ENCODE measurements at regions not wholly inside any gene's neighbourhood (a gene's known extent, or its start where the extent isn't known, plus 50 kb on each side); places are given as distances from the start of the nearest gene placed in this dataset.

GRCh38 chr2:144990661-144991060 lies 470.7 kb upstream of the ZEB2 start:
- Histone ChIP-seq H2BK12ac (ENCODE audit: low read length in 2 of 2) (no peak overlapping the region), H3K18ac (ENCODE audit: low read depth in 1 of 2, low read length in 2 of 2) (no peak overlapping the region), H3K4me2 (ENCODE audit: low read length, poor library complexity, severe bottlenecking) (no peak overlapping the region), H3K79me1 (replicated peaks; ENCODE audit: low read length, poor library complexity, severe bottlenecking) (no peaks in the 10 kb centered on the region), H2BK15ac (ENCODE audit: low read depth, poor library complexity, severe bottlenecking) (no peak overlapping the region), H3K4me1 (ENCODE audit: control insufficient read depth, insufficient read depth, low read depth, low read length) (no peaks in the 10 kb centered on the region), H3K36me3 (ENCODE audit: control insufficient read depth in 1 of 2, insufficient read depth in 2 of 2, low read depth in 1 of 2, low read length in 2 of 2) (no peaks in the 10 kb centered on the region), H3K27ac (ENCODE audit: low read length, poor library complexity, severe bottlenecking) (no peak overlapping the region), H4K8ac (ENCODE audit: low read length) (no peak overlapping the region), H2AK5ac (ENCODE audit: low read length, severe bottlenecking) (no peak overlapping the region), H2BK120ac (ENCODE audit: low read depth, low read length) (no peak overlapping the region), H3K27me3 (ENCODE audit: control insufficient read depth in 1 of 2, insufficient read depth in 1 of 2, low read length in 2 of 2) (no peaks in the 10 kb centered on the region), H3K9me3 (ENCODE audit: control insufficient read depth, low read length) (peaks cover 6% of the 10 kb centered on the region), H2BK5ac (ENCODE audit: low read depth, low read length, poor library complexity, severe bottlenecking) (no peak overlapping the region), H3K14ac (ENCODE audit: low read length in 2 of 2) (no peak overlapping the region), H4K91ac (ENCODE audit: low read length) (no peak overlapping the region), H3K23ac (ENCODE audit: low read length in 2 of 2) (no peak overlapping the region), H3K9ac (ENCODE audit: low read length) (no peak overlapping the region), H3K4me3 (ENCODE audit: insufficient read depth in 1 of 2, low read depth in 1 of 2, low read length in 2 of 2) (no peak overlapping the region), H2AFZ (ENCODE audit: low read depth, low read length) (no peak overlapping the region), H3K4ac (ENCODE audit: low read depth in 1 of 2, low read length in 2 of 2) (no peak overlapping the region)
- no peak for DNase-seq
- WGBS, result 100% methylated on average over 1 of the region's 1 CpG

GRCh38 chr2:144989579-144990270 lies 469.8 kb upstream of the ZEB2 start:
- H3K4ac ChIP-seq (ENCODE audit: low read depth in 1 of 2, low read length in 2 of 2), result no peak overlapping the region
- H3K4me3 ChIP-seq (ENCODE audit: insufficient read depth in 1 of 2, low read depth in 1 of 2, low read length in 2 of 2), result no peak overlapping the region
- no peaks in the 10 kb centered on the region for H3K79me1 ChIP-seq (replicated peaks; ENCODE audit: low read length, poor library complexity, severe bottlenecking)
- no peak overlapping the region for H2BK15ac ChIP-seq (ENCODE audit: low read depth, poor library complexity, severe bottlenecking)
- H2BK12ac ChIP-seq (ENCODE audit: low read length in 2 of 2), result no peak overlapping the region
- WGBS, result 72% methylated on average over 2 of the region's 2 CpGs
- H3K9me3 ChIP-seq (ENCODE audit: control insufficient read depth, low read length), result peaks cover 6% of the 10 kb centered on the region
- H3K23ac ChIP-seq (ENCODE audit: low read length in 2 of 2), result no peak overlapping the region
- H2BK120ac ChIP-seq (ENCODE audit: low read depth, low read length), result no peak overlapping the region
- no peaks in the 10 kb centered on the region for H3K27me3 ChIP-seq (ENCODE audit: control insufficient read depth in 1 of 2, insufficient read depth in 1 of 2, low read length in 2 of 2)
- no peak overlapping the region for H3K18ac ChIP-seq (ENCODE audit: low read depth in 1 of 2, low read length in 2 of 2)
- H4K8ac ChIP-seq (ENCODE audit: low read length), result no peak overlapping the region
- no peak for DNase-seq
- H2AFZ ChIP-seq (ENCODE audit: low read depth, low read length), result no peak overlapping the region
- H3K27ac ChIP-seq (ENCODE audit: low read length, poor library complexity, severe bottlenecking), result no peak overlapping the region
- H2AK5ac ChIP-seq (ENCODE audit: low read length, severe bottlenecking), result no peak overlapping the region
- no peaks in the 10 kb centered on the region for H3K4me1 ChIP-seq (ENCODE audit: control insufficient read depth, insufficient read depth, low read depth, low read length)
- no peak overlapping the region for H2BK5ac ChIP-seq (ENCODE audit: low read depth, low read length, poor library complexity, severe bottlenecking)
- H3K14ac ChIP-seq (ENCODE audit: low read length in 2 of 2), result no peak overlapping the region
- H4K91ac ChIP-seq (ENCODE audit: low read length), result no peak overlapping the region
- H3K9ac ChIP-seq (ENCODE audit: low read length), result no peak overlapping the region
- H3K4me2 ChIP-seq (ENCODE audit: low read length, poor library complexity, severe bottlenecking), result no peak overlapping the region
- H3K36me3 ChIP-seq (ENCODE audit: control insufficient read depth in 1 of 2, insufficient read depth in 2 of 2, low read depth in 1 of 2, low read length in 2 of 2), result no peaks in the 10 kb centered on the region

GRCh38 chr2:144988591-144988990 lies 468.7 kb upstream of the ZEB2 start:
- no peak overlapping the region for H4K8ac ChIP-seq (ENCODE audit: low read length)
- no peak overlapping the region for H2BK15ac ChIP-seq (ENCODE audit: low read depth, poor library complexity, severe bottlenecking)
- H2AK5ac ChIP-seq (ENCODE audit: low read length, severe bottlenecking), result no peak overlapping the region
- H3K4me1 ChIP-seq (ENCODE audit: control insufficient read depth, insufficient read depth, low read depth, low read length), result no peaks in the 10 kb centered on the region
- no peaks in the 10 kb centered on the region for H3K79me1 ChIP-seq (replicated peaks; ENCODE audit: low read length, poor library complexity, severe bottlenecking)
- H4K91ac ChIP-seq (ENCODE audit: low read length), result no peak overlapping the region
- H2BK5ac ChIP-seq (ENCODE audit: low read depth, low read length, poor library complexity, severe bottlenecking), result no peak overlapping the region
- no peak overlapping the region for H3K14ac ChIP-seq (ENCODE audit: low read length in 2 of 2)
- no peak overlapping the region for H2BK120ac ChIP-seq (ENCODE audit: low read depth, low read length)
- H3K27me3 ChIP-seq (ENCODE audit: control insufficient read depth in 1 of 2, insufficient read depth in 1 of 2, low read length in 2 of 2), result no peaks in the 10 kb centered on the region
- H2AFZ ChIP-seq (ENCODE audit: low read depth, low read length), result no peak overlapping the region
- H3K27ac ChIP-seq (ENCODE audit: low read length, poor library complexity, severe bottlenecking), result no peak overlapping the region
- H3K9ac ChIP-seq (ENCODE audit: low read length), result no peak overlapping the region
- no peak overlapping the region for H3K18ac ChIP-seq (ENCODE audit: low read depth in 1 of 2, low read length in 2 of 2)
- no peak overlapping the region for H3K23ac ChIP-seq (ENCODE audit: low read length in 2 of 2)
- no peak overlapping the region for H3K4ac ChIP-seq (ENCODE audit: low read depth in 1 of 2, low read length in 2 of 2)
- H3K9me3 ChIP-seq (ENCODE audit: control insufficient read depth, low read length), result peaks cover 6% of the 10 kb centered on the region
- no peak overlapping the region for H3K4me3 ChIP-seq (ENCODE audit: insufficient read depth in 1 of 2, low read depth in 1 of 2, low read length in 2 of 2)
- H3K4me2 ChIP-seq (ENCODE audit: low read length, poor library complexity, severe bottlenecking), result no peak overlapping the region
- H2BK12ac ChIP-seq (ENCODE audit: low read length in 2 of 2), result no peak overlapping the region
- H3K36me3 ChIP-seq (ENCODE audit: control insufficient read depth in 1 of 2, insufficient read depth in 2 of 2, low read depth in 1 of 2, low read length in 2 of 2), result no peaks in the 10 kb centered on the region
- no peak for DNase-seq

- whole genome bisulfite sequencing, result 94% methylated on average over 2 of the region's 2 CpGs
- Histone ChIP-seq H2BK12ac (ENCODE audit: low read length in 2 of 2) (no peak overlapping the region), H3K36me3 (ENCODE audit: control insufficient read depth in 1 of 2, insufficient read depth in 2 of 2, low read depth in 1 of 2, low read length in 2 of 2) (no peaks in the 10 kb centered on the region), H3K14ac (ENCODE audit: low read length in 2 of 2) (no peak overlapping the region), H3K27me3 (ENCODE audit: control insufficient read depth in 1 of 2, insufficient read depth in 1 of 2, low read length in 2 of 2) (no peaks in the 10 kb centered on the region), H3K9me3 (ENCODE audit: control insufficient read depth, low read length) (peaks cover 6% of the 10 kb centered on the region), H3K4me3 (ENCODE audit: insufficient read depth in 1 of 2, low read depth in 1 of 2, low read length in 2 of 2) (no peak overlapping the region), H2BK15ac (ENCODE audit: low read depth, poor library complexity, severe bottlenecking) (no peak overlapping the region), H3K79me1 (replicated peaks; ENCODE audit: low read length, poor library complexity, severe bottlenecking) (no peaks in the 10 kb centered on the region), H3K23ac (ENCODE audit: low read length in 2 of 2) (no peak overlapping the region), H4K91ac (ENCODE audit: low read length) (no peak overlapping the region), H4K8ac (ENCODE audit: low read length) (no peak overlapping the region), H2BK120ac (ENCODE audit: low read depth, low read length) (no peak overlapping the region), H3K27ac (ENCODE audit: low read length, poor library complexity, severe bottlenecking) (no peak overlapping the region), H2BK5ac (ENCODE audit: low read depth, low read length, poor library complexity, severe bottlenecking) (no peak overlapping the region), H3K4me2 (ENCODE audit: low read length, poor library complexity, severe bottlenecking) (no peak overlapping the region), H2AFZ (ENCODE audit: low read depth, low read length) (no peak overlapping the region), H3K4ac (ENCODE audit: low read depth in 1 of 2, low read length in 2 of 2) (no peak overlapping the region), H3K4me1 (ENCODE audit: control insufficient read depth, insufficient read depth, low read depth, low read length) (no peaks in the 10 kb centered on the region), H3K18ac (ENCODE audit: low read depth in 1 of 2, low read length in 2 of 2) (no peak overlapping the region), H2AK5ac (ENCODE audit: low read length, severe bottlenecking) (no peak overlapping the region), H3K9ac (ENCODE audit: low read length) (no peak overlapping the region)
- no peak for DNase-seq
Measured at GRCh38 chr2:144986691-144987090, 466.8 kb upstream of the ZEB2 start.
